ENCODE measurements at regions not wholly inside any gene's neighbourhood (a gene's known extent, or its start where the extent isn't known, plus 50 kb on each side); places are given as distances from the start of the nearest gene placed in this dataset.

- Histone ChIP-seq H3K36me3 (ENCODE audit: low read depth) (no peaks in the 10 kb centered on the region), H3K27me3 (ENCODE audit: insufficient read depth, low read depth) (peaks cover 94% of the 10 kb centered on the region), H4K20me1 (ENCODE audit: insufficient read depth) (no peaks in the 10 kb centered on the region), H3K9me3 (ENCODE audit: insufficient read depth, low read depth) (no peaks in the 10 kb centered on the region), H3F3A (ENCODE audit: insufficient read depth, low read depth) (no peaks in the 10 kb centered on the region), H3K4me3 (no peak overlapping the region), H3K4me2 (no peak overlapping the region), H3K9me2 (ENCODE audit: insufficient read depth) (no peaks in the 10 kb centered on the region), H2AFZ (no peak overlapping the region), H3K79me2 (ENCODE audit: low read depth) (no peaks in the 10 kb centered on the region), H3K4me1 (replicated peaks; ENCODE audit: insufficient read depth) (no peaks in the 10 kb centered on the region), H3K27ac (no peak overlapping the region)
- POLR2A ChIA-PET (ENCODE audit: unreplicated experiment) = no interaction called here
- DNase-seq = no peak
- intact Hi-C loops (cut with micrococcal nuclease; ENCODE audit: unreplicated experiment) = no loop called here
- no TSS peak for BruUV-seq (replicated peaks)
- CTCF ChIA-PET = no interaction called here
- TF ChIP-seq CTCF (conservative IDR thresholded peaks at IDR 0.05) (no peak), EZH2 (IDR thresholded peaks at IDR 0.05; ENCODE audit: low read depth) (no peak)
Observed at GRCh38 chr17:79163071-79163470, 88.4 kb downstream of the ENGASE start.

- no TSS peak for BruUV-seq (replicated peaks)
- ChIA-PET CTCF (no interaction called here), POLR2A (ENCODE audit: unreplicated experiment) (no interaction called here)
- Histone ChIP-seq H4K20me1 (ENCODE audit: insufficient read depth) (no peaks in the 10 kb centered on the region), H3K9me3 (ENCODE audit: insufficient read depth, low read depth) (no peaks in the 10 kb centered on the region), H3K4me3 (no peak overlapping the region), H3K9me2 (ENCODE audit: insufficient read depth) (no peaks in the 10 kb centered on the region), H3K4me2 (no peak overlapping the region), H3K36me3 (ENCODE audit: low read depth) (no peaks in the 10 kb centered on the region), H3F3A (ENCODE audit: insufficient read depth, low read depth) (no peaks in the 10 kb centered on the region), H3K4me1 (replicated peaks; ENCODE audit: insufficient read depth) (no peaks in the 10 kb centered on the region), H3K79me2 (ENCODE audit: low read depth) (no peaks in the 10 kb centered on the region), H3K27me3 (ENCODE audit: insufficient read depth, low read depth) (peaks cover 97% of the 10 kb centered on the region), H3K27ac (no peak overlapping the region), H2AFZ (no peak overlapping the region)
- intact Hi-C loops (cut with micrococcal nuclease; ENCODE audit: unreplicated experiment) = no loop called here
- no peak for DNase-seq
- TF ChIP-seq CTCF (conservative IDR thresholded peaks at IDR 0.05) (no peak), EZH2 (IDR thresholded peaks at IDR 0.05; ENCODE audit: low read depth) (no peak)
Observed at GRCh38 chr17:79162012-79162963, 87.7 kb downstream of the ENGASE start.

- peaks cover 95% of the 10 kb centered on the region for H3K27me3 ChIP-seq (ENCODE audit: insufficient read depth, low read depth)
- H3F3A ChIP-seq (ENCODE audit: insufficient read depth, low read depth) = no peaks in the 10 kb centered on the region
- H2AFZ ChIP-seq = no peak overlapping the region
- H4K20me1 ChIP-seq (ENCODE audit: insufficient read depth) = no peaks in the 10 kb centered on the region
- H3K4me3 ChIP-seq = no peak overlapping the region
- intact Hi-C loops (cut with micrococcal nuclease; ENCODE audit: unreplicated experiment) = no loop called here
- POLR2A ChIA-PET (ENCODE audit: unreplicated experiment) = no interaction called here
- H3K9me2 ChIP-seq (ENCODE audit: insufficient read depth) = no peaks in the 10 kb centered on the region
- H3K27ac ChIP-seq = no peak overlapping the region
- no peak overlapping the region for H3K4me2 ChIP-seq
- no peaks in the 10 kb centered on the region for H3K9me3 ChIP-seq (ENCODE audit: insufficient read depth, low read depth)
- H3K36me3 ChIP-seq (ENCODE audit: low read depth) = no peaks in the 10 kb centered on the region
- no peaks in the 10 kb centered on the region for H3K4me1 ChIP-seq (replicated peaks; ENCODE audit: insufficient read depth)
- BruUV-seq (replicated peaks) = no TSS peak
- no peaks in the 10 kb centered on the region for H3K79me2 ChIP-seq (ENCODE audit: low read depth)
- TF ChIP-seq EZH2 (IDR thresholded peaks at IDR 0.05; ENCODE audit: low read depth) (no peak), CTCF (conservative IDR thresholded peaks at IDR 0.05) (no peak)
- CTCF ChIA-PET = interaction anchor here (0.6 kb wide), 1 partner anchor 28 kb away, joined by 3 read pairs; no protein-coding TSS in a partner anchor
- DNase-seq = no peak
Observed at GRCh38 chr17:79160980-79161636, 86.5 kb downstream of the ENGASE start.
